Neural progenitor cell (in vitro differentiated cells): ENCODE measurements at regions not wholly inside any gene's neighbourhood (a gene's known extent, or its start where the extent isn't known, plus 50 kb on each side); places are given as distances from the start of the nearest gene placed in this dataset.

Experiments
- DNase-seq: peaks from one replicate; pipeline ENCODE4 v3.0.0-alpha.2; 2016; ENCODE audit warnings: low spot score
- H2AFZ ChIP-seq: fragments of 200-600 bp; sonication (generic); replicated peaks from 2 replicates; pipeline ENCODE4 v1.6.1; 2016; ENCODE audit warnings: antibody characterized with exemption
- H3F3A ChIP-seq: fragments of 200-600 bp; sonication (generic); 2 replicates; pipeline ENCODE4 v1.6.1; 2016; ENCODE audit warnings: antibody characterized with exemption, low read depth
- H3K27ac ChIP-seq: fragments of 200-600 bp; sonication (generic); 2 replicates; pipeline ENCODE4 v1.5.1; 2016; ENCODE audit warnings: mild to moderate bottlenecking
- H3K27me3 ChIP-seq: fragments of 200-600 bp; sonication (generic); 2 replicates; pipeline ENCODE4 v1.6.1; 2016; ENCODE audit warnings: mild to moderate bottlenecking, moderate library complexity
- H3K36me3 ChIP-seq: fragments of 200-600 bp; sonication (generic); 2 replicates; pipeline ENCODE4 v1.5.1; 2016
- H3K4me1 ChIP-seq: fragments of 200-600 bp; sonication (generic); 2 replicates; pipeline ENCODE4 v1.6.1; 2016; ENCODE audit warnings: mixed run types
- H3K4me2 ChIP-seq: fragments of 200-600 bp; sonication (generic); 2 replicates; pipeline ENCODE4 v1.6.1; 2016
- H3K4me3 ChIP-seq: fragments of 200-600 bp; sonication (generic); 2 replicates; pipeline ENCODE4 v1.5.1; 2016
- H3K79me2 ChIP-seq: fragments of 200-600 bp; sonication (generic); 2 replicates; pipeline ENCODE4 v1.6.1; 2016; ENCODE audit warnings: low read depth
- H3K9ac ChIP-seq: fragments of 200-600 bp; sonication (generic); 2 replicates; pipeline ENCODE4 v1.6.1; 2016
- H3K9me3 ChIP-seq: fragments of 200-600 bp; sonication (generic); 2 replicates; pipeline ENCODE4 v1.5.1; 2016; ENCODE audit warnings: low read depth
- H4K20me1 ChIP-seq: fragments of 200-600 bp; sonication (generic); 2 replicates; pipeline ENCODE4 v1.6.1; 2016; ENCODE audit warnings: low read depth
- H3K27ac Mint-ChIP-seq: 3 replicates; pipeline ENCODE4 v1.8.0; 2021; ENCODE audit warnings: mixed read lengths
- H3K27me3 Mint-ChIP-seq: 2 replicates; pipeline ENCODE4 v1.8.0; 2022; ENCODE audit warnings: low read depth, mild to moderate bottlenecking, inconsistent platforms, moderate library complexity, mixed read lengths; ENCODE audit not compliant: insufficient read depth
- H3K36me3 Mint-ChIP-seq: 3 replicates; pipeline ENCODE4 v1.8.0; 2021; ENCODE audit warnings: mixed read lengths
- H3K4me1 Mint-ChIP-seq: 3 replicates; pipeline ENCODE4 v1.8.0; 2021; ENCODE audit warnings: mixed read lengths
- H3K4me3 Mint-ChIP-seq: 3 replicates; pipeline ENCODE4 v1.8.0; 2021; ENCODE audit warnings: mild to moderate bottlenecking, moderate library complexity, mixed read lengths
- H3K9me3 Mint-ChIP-seq: 3 replicates; pipeline ENCODE4 v1.8.0; 2020; ENCODE audit warnings: mixed read lengths
- CTCF ChIP-seq: fragments of 200-600 bp; sonication (generic); IDR thresholded peaks from 2 replicates; pipeline ENCODE4 v1.5.1; 2017; ENCODE audit warnings: antibody characterized with exemption, mild to moderate bottlenecking
- EZH2 ChIP-seq: fragments of 200-600 bp; sonication (generic); IDR thresholded peaks from 2 replicates; pipeline ENCODE4 v1.6.1; 2017; ENCODE audit warnings: antibody characterized with exemption, mild to moderate bottlenecking, moderate library complexity
- EZH2phosphoT487 ChIP-seq: fragments of 200-600 bp; sonication (generic); IDR thresholded peaks from 2 replicates; pipeline ENCODE4 v1.6.1; 2017; ENCODE audit warnings: antibody characterized with exemption

- H3K4me1 Mint-ChIP-seq, result no peaks in the 10 kb centered on the region
- peaks cover 8% of the 10 kb centered on the region for H3K27me3 Mint-ChIP-seq
Observed at GRCh38 chr10:33027088-33027487, 69.1 kb upstream of the ITGB1 start.

GRCh38 chr10:33026422-33026821, 68.4 kb upstream of the ITGB1 start:
- H3K4me3 ChIP-seq, result no peak overlapping the region
- no peaks in the 10 kb centered on the region for H3K4me1 ChIP-seq
- no peaks in the 10 kb centered on the region for H3F3A ChIP-seq
- no peak overlapping the region for H3K9ac ChIP-seq
- H3K27me3 Mint-ChIP-seq, result peaks cover 8% of the 10 kb centered on the region
- no peak overlapping the region for H3K27ac Mint-ChIP-seq
- no peak for TF ChIP-seq CTCF
- no peaks in the 10 kb centered on the region for H3K9me3 ChIP-seq
- H3K4me2 ChIP-seq, result no peak overlapping the region
- H2AFZ ChIP-seq, result no peak overlapping the region
- DNase-seq, result no peak
- H4K20me1 ChIP-seq, result no peaks in the 10 kb centered on the region
- H3K79me2 ChIP-seq, result no peaks in the 10 kb centered on the region
- no peak overlapping the region for H3K4me3 Mint-ChIP-seq
- H3K36me3 Mint-ChIP-seq, result no peaks in the 10 kb centered on the region
- no peaks in the 10 kb centered on the region for H3K4me1 Mint-ChIP-seq
- no peak overlapping the region for H3K27ac ChIP-seq
- H3K36me3 ChIP-seq, result no peaks in the 10 kb centered on the region
- no peaks in the 10 kb centered on the region for H3K9me3 Mint-ChIP-seq
- H3K27me3 ChIP-seq, result no peaks in the 10 kb centered on the region

More at GRCh38 chr10:33027088-33027487, 69.1 kb upstream of the ITGB1 start:
- Histone ChIP-seq H3K4me2 (no peak overlapping the region), H4K20me1 (no peaks in the 10 kb centered on the region), H2AFZ (no peak overlapping the region), H3K36me3 (no peaks in the 10 kb centered on the region), H3K9ac (no peak overlapping the region), H3K79me2 (no peaks in the 10 kb centered on the region), H3F3A (no peaks in the 10 kb centered on the region), H3K27ac (no peak overlapping the region), H3K27me3 (no peaks in the 10 kb centered on the region), H3K9me3 (no peaks in the 10 kb centered on the region), H3K4me3 (no peak overlapping the region), H3K4me1 (no peaks in the 10 kb centered on the region)
- Mint-ChIP-seq H3K27ac (no peak overlapping the region), H3K36me3 (no peaks in the 10 kb centered on the region), H3K9me3 (no peaks in the 10 kb centered on the region), H3K4me3 (no peak overlapping the region)
- TF ChIP-seq CTCF (no peak), EZH2 (no peak), EZH2phosphoT487 (no peak)
- no peak for DNase-seq

- Mint-ChIP-seq H3K4me1 (no peaks in the 10 kb centered on the region), H3K27ac (no peak overlapping the region), H3K4me3 (no peak overlapping the region), H3K9me3 (no peaks in the 10 kb centered on the region), H3K27me3 (peaks cover 8% of the 10 kb centered on the region), H3K36me3 (no peaks in the 10 kb centered on the region)
- Histone ChIP-seq H4K20me1 (no peaks in the 10 kb centered on the region), H3F3A (no peaks in the 10 kb centered on the region), H3K4me3 (no peak overlapping the region), H3K27ac (no peak overlapping the region), H3K27me3 (no peaks in the 10 kb centered on the region), H3K9me3 (no peaks in the 10 kb centered on the region), H3K36me3 (no peaks in the 10 kb centered on the region), H3K9ac (no peak overlapping the region), H2AFZ (no peak overlapping the region), H3K4me2 (no peak overlapping the region), H3K4me1 (no peaks in the 10 kb centered on the region), H3K79me2 (no peaks in the 10 kb centered on the region)
- no peak for DNase-seq
- no peak for TF ChIP-seq EZH2phosphoT487
- no peak for TF ChIP-seq CTCF
- no peak for TF ChIP-seq EZH2
Observed at GRCh38 chr10:33025910-33026309, 67.9 kb upstream of the ITGB1 start.

GRCh38 chr10:33025039-33025438, 67.0 kb upstream of the ITGB1 start:
- Histone ChIP-seq H3K4me1 (no peaks in the 10 kb centered on the region), H3K27ac (no peak overlapping the region), H3K9me3 (no peaks in the 10 kb centered on the region), H3K9ac (no peak overlapping the region), H3K79me2 (no peaks in the 10 kb centered on the region), H3K27me3 (no peaks in the 10 kb centered on the region), H3K4me3 (no peak overlapping the region), H4K20me1 (no peaks in the 10 kb centered on the region), H2AFZ (no peak overlapping the region), H3F3A (no peaks in the 10 kb centered on the region), H3K36me3 (no peaks in the 10 kb centered on the region), H3K4me2 (no peak overlapping the region)
- no peak for DNase-seq
- H3K27ac Mint-ChIP-seq, result no peak overlapping the region
- peaks cover 8% of the 10 kb centered on the region for H3K27me3 Mint-ChIP-seq
- no peaks in the 10 kb centered on the region for H3K9me3 Mint-ChIP-seq
- TF ChIP-seq CTCF (no peak), EZH2phosphoT487 (no peak), EZH2 (no peak)
- H3K4me1 Mint-ChIP-seq, result no peaks in the 10 kb centered on the region
- H3K4me3 Mint-ChIP-seq, result no peak overlapping the region
- no peaks in the 10 kb centered on the region for H3K36me3 Mint-ChIP-seq
